Fibroblast of lung (primary cell): ENCODE measurements at regions not wholly inside any gene's neighbourhood (a gene's known extent, or its start where the extent isn't known, plus 50 kb on each side); places are given as distances from the start of the nearest gene placed in this dataset.

Experiments used
- DNase-seq, 2 donors: peaks; one replicate each; pipeline versions ENCODE4 v3.0.0 to v3.0.0-alpha.2; 2010; ENCODE audit warnings: low read depth in 2 of 2
- H2AFZ ChIP-seq: 2 replicates; pipeline ENCODE4 v1.5.1; 2012; ENCODE audit warnings: low read length, control low read depth, inconsistent platforms
- H3K27ac ChIP-seq: 2 replicates; pipeline ENCODE4 v1.5.1; 2011; ENCODE audit warnings: low read length, control low read depth; ENCODE audit not compliant: insufficient read depth
- H3K27me3 ChIP-seq: 2 replicates; pipeline ENCODE4 v1.5.1; 2011; ENCODE audit warnings: mild to moderate bottlenecking, low read length; ENCODE audit not compliant: control insufficient read depth, insufficient read depth
- H3K36me3 ChIP-seq: 2 replicates; pipeline ENCODE4 v1.5.1; 2011; ENCODE audit warnings: low read length; ENCODE audit not compliant: control insufficient read depth, insufficient read depth
- H3K4me1 ChIP-seq: 2 replicates; pipeline ENCODE4 v1.5.1; 2011; ENCODE audit warnings: low read length; ENCODE audit not compliant: control insufficient read depth, insufficient read depth; ENCODE audit errors: extremely low read depth
- H3K4me2 ChIP-seq: 2 replicates; pipeline ENCODE4 v1.5.1; 2011; ENCODE audit warnings: low read length, control low read depth; ENCODE audit not compliant: insufficient read depth; ENCODE audit errors: extremely low read depth
- H3K4me3 ChIP-seq, 4 experiments: fragments of 200-600 bp in 1 of 4; sonication (generic) in 1 of 4; replicated peaks in 1 of 4; 2 replicates each; pipeline ENCODE4 v1.5.1; 2011 to 2016; ENCODE audit warnings: low read length in 4 of 4, low read depth in 3 of 4, mild to moderate bottlenecking in 3 of 4, control low read depth in 2 of 4, inconsistent platforms in 1 of 4, mixed read lengths in 1 of 4; ENCODE audit not compliant: insufficient read depth in 1 of 4; ENCODE audit errors: control extremely low read depth in 1 of 4
- H3K79me2 ChIP-seq: 2 replicates; pipeline ENCODE4 v1.5.1; 2012; ENCODE audit warnings: mild to moderate bottlenecking, low read length, inconsistent platforms; ENCODE audit not compliant: control insufficient read depth, insufficient read depth
- H3K9ac ChIP-seq: 2 replicates; pipeline ENCODE4 v1.5.1; 2011; ENCODE audit warnings: mild to moderate bottlenecking, low read length, control low read depth; ENCODE audit not compliant: insufficient read depth
- H3K9me3 ChIP-seq: 2 replicates; pipeline ENCODE4 v1.5.1; 2012; ENCODE audit warnings: low read depth, low read length; ENCODE audit not compliant: control insufficient read depth, insufficient read depth
- H4K20me1 ChIP-seq: 2 replicates; pipeline ENCODE4 v1.5.1; 2011; ENCODE audit warnings: low read length; ENCODE audit not compliant: control insufficient read depth, insufficient read depth; ENCODE audit errors: extremely low read depth
- CTCF ChIP-seq, 2 donors: IDR thresholded peaks in 1 of 2; conservative IDR thresholded peaks in 1 of 2; 1 replicate in 1 of 2; 2 replicates in 1 of 2; pipeline ENCODE4 v1.5.1; 2011 to 2012; ENCODE audit warnings: low read length in 2 of 2, control low read depth in 1 of 2, inconsistent platforms in 1 of 2, low read depth in 1 of 2, mild to moderate bottlenecking in 1 of 2
- EZH2 ChIP-seq: IDR thresholded peaks from 2 replicates; pipeline ENCODE4 v1.5.1; 2012; ENCODE audit warnings: low read length, control low read depth, mild to moderate bottlenecking; ENCODE audit errors: missing control alignments

- H3K27ac ChIP-seq, result no peak overlapping the region
- no peaks in the 10 kb centered on the region for H3K79me2 ChIP-seq
- no peaks in the 10 kb centered on the region for H3K36me3 ChIP-seq
- H3K4me3 ChIP-seq, result no peak overlapping the region
- no peaks in the 10 kb centered on the region for H4K20me1 ChIP-seq
- H2AFZ ChIP-seq, result no peak overlapping the region
- no peak for DNase-seq
- TF ChIP-seq CTCF (conservative IDR thresholded peaks at IDR 0.05 in 1 of 2, IDR thresholded peaks at IDR 0.05 in 1 of 2; ENCODE audit: low read depth in 1 of 2, low read length in 2 of 2) (no peak), EZH2 (no peak)
- H3K4me2 ChIP-seq, result no peak overlapping the region
- H3K9ac ChIP-seq, result no peak overlapping the region
- H3K27me3 ChIP-seq, result no peaks in the 10 kb centered on the region
- H3K4me1 ChIP-seq, result no peaks in the 10 kb centered on the region
- H3K9me3 ChIP-seq, result no peaks in the 10 kb centered on the region
Measured at GRCh38 chr3:181940703-181941102, 229.0 kb downstream of the SOX2 start.

GRCh38 chr3:181941250-181941649 is 229.5 kb downstream of the SOX2 start:
- H3K27ac ChIP-seq, result no peak overlapping the region
- H3K9ac ChIP-seq, result no peak overlapping the region
- H3K27me3 ChIP-seq, result no peaks in the 10 kb centered on the region
- no peaks in the 10 kb centered on the region for H3K79me2 ChIP-seq
- no peak overlapping the region for H2AFZ ChIP-seq
- TF ChIP-seq CTCF (conservative IDR thresholded peaks at IDR 0.05 in 1 of 2, IDR thresholded peaks at IDR 0.05 in 1 of 2; ENCODE audit: low read depth in 1 of 2, low read length in 2 of 2) (no peak), EZH2 (no peak)
- H3K9me3 ChIP-seq, result no peaks in the 10 kb centered on the region
- no peaks in the 10 kb centered on the region for H3K36me3 ChIP-seq
- no peaks in the 10 kb centered on the region for H4K20me1 ChIP-seq
- no peak overlapping the region for H3K4me3 ChIP-seq
- no peaks in the 10 kb centered on the region for H3K4me1 ChIP-seq
- H3K4me2 ChIP-seq, result no peak overlapping the region
- no peak for DNase-seq

GRCh38 chr3:181943285-181943684 is 231.6 kb downstream of the SOX2 start:
- Histone ChIP-seq H3K4me3 (no peak overlapping the region), H3K9me3 (no peaks in the 10 kb centered on the region), H3K27me3 (no peaks in the 10 kb centered on the region), H3K4me1 (no peaks in the 10 kb centered on the region), H4K20me1 (no peaks in the 10 kb centered on the region), H3K79me2 (no peaks in the 10 kb centered on the region), H3K36me3 (no peaks in the 10 kb centered on the region), H3K27ac (no peak overlapping the region), H3K9ac (no peak overlapping the region), H3K4me2 (no peak overlapping the region), H2AFZ (no peak overlapping the region)
- TF ChIP-seq EZH2, result no peak
- no peak for TF ChIP-seq CTCF (conservative IDR thresholded peaks at IDR 0.05 in 1 of 2, IDR thresholded peaks at IDR 0.05 in 1 of 2; ENCODE audit: low read depth in 1 of 2, low read length in 2 of 2)
- DNase-seq, result no peak
